Keratinocyte (primary cell): ENCODE measurements at regions not wholly inside any gene's neighbourhood (a gene's known extent, or its start where the extent isn't known, plus 50 kb on each side); places are given as distances from the start of the nearest gene placed in this dataset.

ENCODE experiments used
- DNase-seq: peaks from one replicate; pipeline ENCODE4 v3.0.0-alpha.2; 2011; ENCODE audit warnings: low read depth, missing footprints, low spot score
- FAIRE-seq: peaks from 2 replicates; lab custom pipeline; 2011; peaks lifted over from hg19 to GRCh38; lab: Jason Lieb, UNC
- H2AFZ ChIP-seq: 2 replicates; pipeline ENCODE4 v1.6.0; 2012; ENCODE audit warnings: low read length, control low read depth, inconsistent platforms; ENCODE audit not compliant: control insufficient read depth
- H3K27ac ChIP-seq: 2 replicates; pipeline ENCODE4 v1.5.1; 2011; ENCODE audit warnings: low read length; ENCODE audit not compliant: control insufficient read depth, insufficient read depth
- H3K27me3 ChIP-seq: 3 replicates; pipeline ENCODE4 v1.6.0; 2011; ENCODE audit warnings: low read length; ENCODE audit not compliant: control insufficient read depth, insufficient read depth; ENCODE audit errors: extremely low read depth
- H3K36me3 ChIP-seq, 2 experiments: 2 replicates in 1 of 2; 3 replicates in 1 of 2; pipeline ENCODE4 v1.5.1; 2011; ENCODE audit warnings: low read length in 2 of 2, mild to moderate bottlenecking in 1 of 2; ENCODE audit not compliant: control insufficient read depth in 2 of 2, insufficient read depth in 2 of 2; ENCODE audit errors: extremely low read depth in 1 of 2
- H3K4me1 ChIP-seq: 3 replicates; pipeline ENCODE4 v1.5.1; 2011; ENCODE audit warnings: low read length; ENCODE audit not compliant: control insufficient read depth, insufficient read depth; ENCODE audit errors: extremely low read depth
- H3K4me2 ChIP-seq: 3 replicates; pipeline ENCODE4 v1.6.0; 2011; ENCODE audit warnings: low read depth, low read length; ENCODE audit not compliant: control insufficient read depth, insufficient read depth; ENCODE audit errors: extremely low read depth
- H3K4me3 ChIP-seq, 3 experiments: fragments of 200-600 bp in 1 of 3; sonication (generic) in 1 of 3; 2 replicates in 2 of 3; 3 replicates in 1 of 3; pipeline ENCODE4 v1.5.1; 2011 to 2016; ENCODE audit warnings: low read length in 3 of 3, mild to moderate bottlenecking in 3 of 3, control low read depth in 2 of 3, inconsistent platforms in 1 of 3, low read depth in 1 of 3, mixed read lengths in 1 of 3, mixed run types in 1 of 3, moderate library complexity in 1 of 3; ENCODE audit not compliant: control insufficient read depth in 2 of 3, insufficient read depth in 2 of 3; ENCODE audit errors: extremely low read depth in 1 of 3
- H3K79me2 ChIP-seq: 2 replicates; pipeline ENCODE4 v1.6.0; 2012; ENCODE audit warnings: low read length; ENCODE audit not compliant: control insufficient read depth, insufficient read depth
- H3K9ac ChIP-seq: 3 replicates; pipeline ENCODE4 v1.6.0; 2011; ENCODE audit warnings: low read length; ENCODE audit not compliant: control insufficient read depth, insufficient read depth; ENCODE audit errors: extremely low read depth
- H3K9me1 ChIP-seq: 3 replicates; pipeline ENCODE4 v1.6.0; 2011; ENCODE audit warnings: low read length; ENCODE audit not compliant: control insufficient read depth, insufficient read depth; ENCODE audit errors: extremely low read depth
- H3K9me3 ChIP-seq: 2 replicates; pipeline ENCODE4 v1.5.1; 2012; ENCODE audit warnings: low read depth, low read length; ENCODE audit not compliant: control insufficient read depth
- H4K20me1 ChIP-seq: 3 replicates; pipeline ENCODE4 v1.6.0; 2011; ENCODE audit warnings: low read length; ENCODE audit not compliant: control insufficient read depth, insufficient read depth; ENCODE audit errors: extremely low read depth
- EZH2 ChIP-seq: IDR thresholded peaks from one replicate; pipeline ENCODE4 v1.6.1; 2012; ENCODE audit warnings: inconsistent platforms, mild to moderate bottlenecking, low read length, moderate library complexity
- dilution Hi-C: fragments of 300-500 bp; cut with MboI; formaldehyde crosslinking; loops from one replicate; pipeline ENCODE4 v1.7.0; 2020; ENCODE audit warnings: low sequenced_read_pairs; ENCODE audit not compliant: extremely low pct_ligation_motif_present
- TF ChIP-seq, protein P1 (sequence below), 3 experiments: IDR thresholded peaks in 1 of 3; conservative IDR thresholded peaks in 1 of 3; optimal IDR thresholded peaks in 1 of 3; 2 replicates in 2 of 3; 3 replicates in 1 of 3; pipeline versions ENCODE3 to v1.5.1; 2011; ENCODE audit warnings: low read length in 3 of 3, mild to moderate bottlenecking in 3 of 3, moderate library complexity in 2 of 3, control low read depth in 1 of 3, inconsistent platforms in 1 of 3; ENCODE audit not compliant: insufficient read depth in 2 of 3; ENCODE audit errors: extremely low read depth in 1 of 3

DNA sequence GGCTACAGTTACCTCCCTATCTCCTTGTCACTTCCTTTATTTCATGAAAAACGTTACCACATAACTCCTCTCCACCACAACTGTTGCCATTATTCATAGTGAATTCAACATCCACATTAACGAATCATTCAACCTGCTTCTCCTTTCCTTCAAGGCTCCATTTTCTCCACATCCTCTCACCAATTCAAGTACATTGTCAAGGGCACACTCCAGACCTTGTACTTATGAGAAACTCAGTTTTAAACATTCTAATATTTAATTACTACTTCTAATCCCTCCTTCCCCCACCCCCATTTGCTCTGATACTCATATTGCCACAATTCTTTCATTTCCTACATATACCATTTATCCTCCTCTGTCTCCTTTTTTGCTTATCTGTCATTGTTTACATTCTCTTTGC is 871.2 kb downstream of the TUSC7 start:
- Histone ChIP-seq H4K20me1 (no peaks in the 10 kb centered on the region), H3K4me2 (no peak overlapping the region), H3K4me3 (no peak overlapping the region), H3K79me2 (no peaks in the 10 kb centered on the region), H3K9ac (no peak overlapping the region), H3K9me1 (no peaks in the 10 kb centered on the region), H3K9me3 (no peaks in the 10 kb centered on the region), H3K36me3 (no peaks in the 10 kb centered on the region), H2AFZ (no peak overlapping the region), H3K27ac (no peak overlapping the region), H3K27me3 (no peaks in the 10 kb centered on the region), H3K4me1 (no peaks in the 10 kb centered on the region)
- TF ChIP-seq EZH2, result no peak
- dilution Hi-C loops, result no loop called here
- FAIRE-seq, result no peak
- DNase-seq, result no peak

DNA sequence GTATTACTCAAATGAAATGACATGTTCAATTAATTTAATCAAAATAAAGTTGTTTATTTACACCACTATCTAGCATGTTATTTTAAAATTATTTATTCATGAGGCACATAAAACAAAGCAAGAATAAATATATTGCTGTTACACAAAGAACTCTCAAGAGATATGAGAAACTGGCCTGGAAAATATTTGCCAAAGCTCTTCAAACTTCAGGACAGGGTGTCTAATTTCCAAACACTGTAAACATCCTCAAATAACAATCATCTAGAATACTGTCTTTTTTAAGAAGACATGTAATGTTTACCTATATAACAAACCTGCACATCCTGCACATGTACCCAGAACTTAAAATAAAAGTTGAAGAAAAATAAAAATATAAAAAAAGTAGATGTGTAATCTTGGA is 876.6 kb downstream of the TUSC7 start:
- Histone ChIP-seq H4K20me1 (no peaks in the 10 kb centered on the region), H2AFZ (no peak overlapping the region), H3K9me3 (no peaks in the 10 kb centered on the region), H3K4me2 (no peak overlapping the region), H3K36me3 (no peaks in the 10 kb centered on the region), H3K27ac (no peak overlapping the region), H3K9ac (no peak overlapping the region), H3K79me2 (no peaks in the 10 kb centered on the region), H3K27me3 (no peaks in the 10 kb centered on the region), H3K4me1 (no peaks in the 10 kb centered on the region), H3K9me1 (no peaks in the 10 kb centered on the region), H3K4me3 (no peak overlapping the region)
- DNase-seq (no peak), FAIRE-seq (no peak)
- TF ChIP-seq, protein P1, sequence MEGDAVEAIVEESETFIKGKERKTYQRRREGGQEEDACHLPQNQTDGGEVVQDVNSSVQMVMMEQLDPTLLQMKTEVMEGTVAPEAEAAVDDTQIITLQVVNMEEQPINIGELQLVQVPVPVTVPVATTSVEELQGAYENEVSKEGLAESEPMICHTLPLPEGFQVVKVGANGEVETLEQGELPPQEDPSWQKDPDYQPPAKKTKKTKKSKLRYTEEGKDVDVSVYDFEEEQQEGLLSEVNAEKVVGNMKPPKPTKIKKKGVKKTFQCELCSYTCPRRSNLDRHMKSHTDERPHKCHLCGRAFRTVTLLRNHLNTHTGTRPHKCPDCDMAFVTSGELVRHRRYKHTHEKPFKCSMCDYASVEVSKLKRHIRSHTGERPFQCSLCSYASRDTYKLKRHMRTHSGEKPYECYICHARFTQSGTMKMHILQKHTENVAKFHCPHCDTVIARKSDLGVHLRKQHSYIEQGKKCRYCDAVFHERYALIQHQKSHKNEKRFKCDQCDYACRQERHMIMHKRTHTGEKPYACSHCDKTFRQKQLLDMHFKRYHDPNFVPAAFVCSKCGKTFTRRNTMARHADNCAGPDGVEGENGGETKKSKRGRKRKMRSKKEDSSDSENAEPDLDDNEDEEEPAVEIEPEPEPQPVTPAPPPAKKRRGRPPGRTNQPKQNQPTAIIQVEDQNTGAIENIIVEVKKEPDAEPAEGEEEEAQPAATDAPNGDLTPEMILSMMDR (optimal IDR thresholded peaks at IDR 0.05 in 1 of 3, IDR thresholded peaks at IDR 0.05 in 1 of 3, conservative IDR thresholded peaks at IDR 0.05 in 1 of 3; ENCODE audit: extremely low read depth in 1 of 3, insufficient read depth in 2 of 3, low read length in 3 of 3), result no peak
- dilution Hi-C loops, result no loop called here

DNA sequence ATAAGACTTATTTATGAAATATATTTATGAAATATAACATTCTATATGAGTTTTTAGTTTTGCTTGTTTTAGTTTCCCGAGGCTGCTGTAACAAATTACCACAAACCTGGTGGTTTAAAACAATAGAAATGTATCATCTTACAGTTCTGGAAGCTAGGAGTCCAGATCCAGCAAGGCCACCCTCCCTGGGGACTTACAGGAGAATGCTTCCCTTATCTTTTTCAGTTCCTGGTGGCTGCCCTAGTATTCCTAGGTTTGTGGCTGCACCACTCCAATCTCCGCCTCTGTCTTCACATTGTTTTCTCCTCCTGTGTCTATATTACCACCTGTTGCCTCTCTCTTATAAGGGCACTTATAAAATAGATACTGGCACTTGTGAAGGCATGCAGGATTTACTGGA is 877.8 kb downstream of the TUSC7 start:
- H4K20me1 ChIP-seq, result no peaks in the 10 kb centered on the region
- H3K27me3 ChIP-seq, result no peaks in the 10 kb centered on the region
- H3K27ac ChIP-seq, result no peak overlapping the region
- no peaks in the 10 kb centered on the region for H3K9me1 ChIP-seq
- no peaks in the 10 kb centered on the region for H3K9me3 ChIP-seq
- no peak overlapping the region for H2AFZ ChIP-seq
- no peak overlapping the region for H3K4me2 ChIP-seq
- no peak for FAIRE-seq
- no peaks in the 10 kb centered on the region for H3K36me3 ChIP-seq
- no peak for DNase-seq
- dilution Hi-C loops, result no loop called here
- no peaks in the 10 kb centered on the region for H3K79me2 ChIP-seq
- TF ChIP-seq, protein P1 (optimal IDR thresholded peaks at IDR 0.05 in 1 of 3, IDR thresholded peaks at IDR 0.05 in 1 of 3, conservative IDR thresholded peaks at IDR 0.05 in 1 of 3; ENCODE audit: extremely low read depth in 1 of 3, insufficient read depth in 2 of 3, low read length in 3 of 3), result no peak
- TF ChIP-seq EZH2, result no peak
- H3K4me1 ChIP-seq, result no peaks in the 10 kb centered on the region
- H3K9ac ChIP-seq, result no peak overlapping the region
- no peak overlapping the region for H3K4me3 ChIP-seq
